ENCODE measurements at regions not wholly inside any gene's neighbourhood (a gene's known extent, or its start where the extent isn't known, plus 50 kb on each side); places are given as distances from the start of the nearest gene placed in this dataset.
A peak's percentile ranks its signal among the peaks of the same experiment; 100 is the strongest.
"Not testable (repeated sequence)": the region's sequence is repeated elsewhere in the genome, so short reads cannot be mapped to it uniquely, and the experiment has no call there.

DNA sequence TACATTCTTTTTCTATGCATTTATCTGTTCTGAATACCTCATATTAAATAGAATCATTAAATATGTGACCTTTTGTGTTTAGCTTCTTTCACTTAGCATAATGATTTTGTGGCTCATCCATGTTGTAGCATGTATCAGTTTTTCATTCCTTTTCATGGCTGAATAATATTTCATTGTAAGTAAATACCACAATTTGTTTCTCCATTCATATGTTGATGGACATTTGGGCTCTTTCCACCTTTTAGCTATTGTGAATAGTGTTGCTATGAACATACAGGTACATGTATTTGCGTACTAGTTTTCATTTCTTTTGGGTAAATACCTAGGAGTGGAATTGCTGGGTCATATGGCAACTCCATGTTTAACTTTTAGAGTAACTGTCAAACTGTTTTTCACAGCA lies 85.1 kb downstream of the GNL3L start:
- no peak for FAIRE-seq
- no peak for DNase-seq (ENCODE audit: low spot score)

DNA sequence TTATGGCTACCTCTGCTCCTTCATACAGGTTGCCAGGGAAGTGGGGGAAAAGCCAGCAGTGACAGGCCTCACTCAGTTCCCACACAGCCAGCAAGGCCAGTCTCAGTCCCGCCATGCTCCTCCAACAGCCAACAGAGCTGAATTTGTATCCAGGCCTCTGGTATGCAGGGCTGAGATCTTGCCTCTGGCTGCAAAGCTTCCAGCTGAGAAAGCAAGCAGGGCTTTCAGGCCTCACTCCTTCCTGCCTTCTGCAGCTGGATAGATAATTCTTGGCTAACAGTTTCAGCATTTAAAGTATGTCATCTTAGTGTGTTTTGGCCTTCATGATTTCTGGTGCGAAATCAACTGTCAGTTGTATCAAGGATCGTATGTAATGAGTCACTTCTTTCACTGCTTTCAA lies 103.6 kb downstream of the GNL3L start:
- FAIRE-seq = no peak
- no peak for DNase-seq (ENCODE audit: low spot score)

DNA sequence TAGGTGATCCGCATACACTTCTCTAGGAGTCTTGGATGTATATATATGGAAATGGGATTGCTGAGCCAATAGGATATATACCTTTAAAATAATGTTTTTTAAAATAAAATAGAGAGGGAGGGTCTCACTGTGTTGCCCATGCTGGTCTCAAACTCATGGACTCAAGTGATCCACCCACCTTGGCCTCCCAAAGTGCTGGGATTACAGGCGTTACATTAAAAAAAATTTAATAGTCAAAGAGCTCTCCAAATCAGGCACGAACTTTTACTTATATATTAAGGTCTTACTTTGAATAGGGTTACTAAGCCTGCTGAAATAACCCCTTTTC lies 109.0 kb downstream of the GNL3L start:
- no peak for FAIRE-seq
- DNase-seq (ENCODE audit: low spot score) = no peak

GRCh38 chrX:54639346-54640102 lies 109.5 kb downstream of the GNL3L start:
- FAIRE-seq = peak; percentile 93

DNA sequence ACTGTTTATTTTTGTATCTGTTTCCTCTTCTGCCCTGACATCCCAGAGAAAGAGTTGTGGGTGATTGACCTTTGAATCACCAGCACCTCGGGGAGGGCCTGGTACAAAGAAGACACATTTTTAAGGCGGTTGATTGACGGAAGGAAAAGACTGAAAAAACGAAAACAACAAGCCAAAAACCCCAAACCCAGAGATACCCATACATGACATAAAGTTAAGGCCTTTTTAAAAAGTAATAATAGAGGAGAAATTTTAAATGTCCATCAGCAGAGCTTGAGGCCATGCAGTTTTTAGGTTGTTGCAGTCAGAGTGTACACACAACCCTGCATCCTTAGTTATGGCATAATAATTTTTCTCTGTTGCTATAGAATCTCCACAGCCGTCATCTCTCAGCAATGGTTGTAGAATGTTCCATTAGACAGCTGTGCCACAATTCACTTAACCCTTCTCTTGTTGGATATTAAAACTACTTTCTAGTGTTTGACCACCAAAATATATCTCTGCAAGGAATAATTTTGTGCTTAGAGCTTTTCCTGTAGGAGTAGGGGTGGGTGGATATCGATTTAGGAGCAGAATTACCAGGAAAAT lies 110.2 kb downstream of the GNL3L start:
- FAIRE-seq = no peak

More at GRCh38 chrX:54639346-54640102, 109.5 kb downstream of the GNL3L start:
- DNase-seq (ENCODE audit: low spot score) = peak; percentile 88

DNA sequence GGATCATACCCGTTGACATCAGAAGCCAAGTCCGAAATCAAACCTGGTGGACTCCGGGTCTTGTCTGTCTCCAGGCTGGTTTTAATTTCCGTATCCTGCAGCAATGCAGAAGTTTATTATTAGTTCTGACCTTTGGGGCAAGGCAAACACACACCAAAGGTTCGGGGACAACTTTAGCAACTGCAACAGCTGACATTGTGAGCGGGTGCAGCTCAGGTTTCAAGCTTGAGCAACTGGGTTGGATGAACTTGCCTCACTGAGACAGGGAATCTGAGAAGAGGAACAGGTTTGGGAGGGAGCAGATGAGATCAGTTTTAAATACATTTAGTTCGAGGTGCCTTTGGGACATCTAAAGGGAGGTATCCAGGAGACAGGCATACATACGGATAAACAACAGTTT lies 110.7 kb downstream of the GNL3L start:
- DNase-seq (ENCODE audit: low spot score) = no peak
- no peak for FAIRE-seq

More for the DNA sequence above, 110.2 kb downstream of the GNL3L start:
- no peak for DNase-seq (ENCODE audit: low spot score)

GRCh38 chrX:54641530-54641929 lies 111.5 kb downstream of the GNL3L start:
- FAIRE-seq (no peak), DNase-seq (ENCODE audit: low spot score) (no peak)

- DNase-seq (ENCODE audit: low spot score); FAIRE-seq: not testable (repeated sequence)
These were observed 117.6 kb downstream of the GNL3L start for GRCh38 chrX:54647607-54648006.

- FAIRE-seq = no peak
- DNase-seq (ENCODE audit: low spot score) = no peak
These were observed 129.5 kb downstream of the GNL3L start for GRCh38 chrX:54659547-54659946.

DNA sequence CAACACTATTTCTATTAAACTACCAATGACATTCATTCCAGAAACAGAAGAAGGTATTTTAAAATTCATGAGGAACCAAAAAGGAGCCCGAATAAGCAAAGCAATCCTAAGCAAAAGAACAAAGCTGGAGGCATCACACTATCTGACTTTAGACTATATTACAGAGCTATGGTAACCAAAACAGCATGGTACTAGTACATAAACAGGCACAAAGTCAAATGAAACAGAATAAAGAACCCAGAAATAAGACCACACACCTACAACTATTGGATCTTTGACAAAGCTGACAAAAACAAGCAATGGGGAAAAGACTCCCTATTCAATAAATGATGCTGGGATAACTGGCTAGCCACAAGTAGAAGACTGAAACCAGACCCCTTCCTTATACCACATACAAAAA lies 122.3 kb downstream of the ITIH6 start:
- FAIRE-seq (no peak), DNase-seq (ENCODE audit: low spot score) (no peak)

- FAIRE-seq = no peak
- DNase-seq (ENCODE audit: low spot score) = no peak
These were observed 102.8 kb downstream of the ITIH6 start for GRCh38 chrX:54695231-54695630.

DNA sequence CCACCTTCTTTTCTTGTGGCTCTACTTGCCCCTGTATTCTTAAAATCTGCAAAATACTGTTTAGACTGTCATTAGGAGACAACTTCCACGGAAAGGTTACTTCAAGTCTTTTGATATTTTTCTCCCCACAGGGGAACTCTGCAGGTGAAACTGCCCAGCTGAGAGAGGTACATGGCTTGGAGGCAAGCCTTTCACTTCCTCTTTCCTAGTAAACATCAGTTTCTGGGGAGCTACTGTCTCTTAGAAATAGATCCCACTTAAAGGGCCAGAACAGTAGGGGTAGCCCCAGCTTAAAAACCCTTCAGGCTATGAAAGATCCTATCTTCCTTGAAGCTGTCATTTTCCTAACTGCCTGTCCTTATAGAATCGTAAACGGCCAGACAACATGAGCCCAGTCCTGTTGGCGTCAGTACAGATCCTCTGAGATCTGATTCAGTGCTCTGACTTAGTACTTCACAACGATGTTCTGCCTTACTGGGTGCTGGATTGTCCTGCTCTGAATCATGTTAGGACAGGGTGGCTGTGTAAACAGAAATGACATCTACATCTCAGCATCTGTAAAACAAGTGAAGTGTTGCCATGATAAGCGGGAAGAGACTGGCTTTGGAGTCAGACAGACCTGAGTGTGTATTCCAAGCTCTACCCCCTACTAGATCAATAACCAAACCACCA lies 102.1 kb downstream of the ITIH6 start:
- no peak for FAIRE-seq
- no peak for DNase-seq (ENCODE audit: low spot score)
